ENCODE measurements at regions not wholly inside any gene's neighbourhood (a gene's known extent, or its start where the extent isn't known, plus 50 kb on each side); places are given as distances from the start of the nearest gene placed in this dataset.

DNA sequence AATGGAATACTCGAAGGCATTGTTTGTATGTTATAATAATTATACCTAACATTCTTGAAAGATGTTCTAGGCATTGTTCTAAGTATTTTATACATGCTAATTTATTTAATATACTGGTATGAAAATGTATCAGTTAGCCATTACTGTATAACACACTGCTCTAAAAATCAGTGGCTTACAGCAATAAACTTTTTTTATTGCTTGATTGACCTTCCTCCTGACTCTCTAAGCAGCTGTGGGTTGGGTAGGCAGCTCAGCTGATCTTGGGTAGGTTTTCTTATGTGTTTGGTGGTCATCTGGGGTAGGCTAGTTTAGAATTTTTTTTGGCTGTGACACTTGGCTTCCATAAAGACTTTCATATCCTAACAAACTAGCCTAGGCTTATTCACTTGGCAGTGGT is 100.2 kb upstream of the SYT6 start:
- Histone ChIP-seq H3K4me3 (ENCODE audit: low read length) (no peak overlapping the region), H3K4me2 (ENCODE audit: low read length) (no peak overlapping the region), H3K9me3 (ENCODE audit: low read length) (no peaks in the 10 kb centered on the region), H3K79me2 (ENCODE audit: low read length) (no peaks in the 10 kb centered on the region), H4K20me1 (ENCODE audit: low read length) (no peaks in the 10 kb centered on the region), H3K9me2 (replicated peaks; ENCODE audit: low read length) (no peaks in the 10 kb centered on the region), H3K4me1 (ENCODE audit: insufficient read depth, low read length) (no peaks in the 10 kb centered on the region), H3K36me3 (ENCODE audit: low read depth, low read length) (no peaks in the 10 kb centered on the region), H2AFZ (ENCODE audit: low read length) (no peak overlapping the region), H3K9ac (ENCODE audit: low read length) (no peak overlapping the region), H3F3A (ENCODE audit: low read length, unreplicated experiment) (no peaks in the 10 kb centered on the region), H3K27ac (ENCODE audit: low read length) (no peak overlapping the region), H3K27me3 (ENCODE audit: low read length) (peaks cover 36% of the 10 kb centered on the region)
- no peak for ATAC-seq
- CTCF ChIA-PET = no interaction called here
- no peak for DNase-seq
- no TSS peak for BruUV-seq (replicated peaks)
- no peak for TF ChIP-seq EZH2 (IDR thresholded peaks at IDR 0.05; ENCODE audit: low read length, unreplicated experiment)
- TF ChIP-seq, protein P1, sequence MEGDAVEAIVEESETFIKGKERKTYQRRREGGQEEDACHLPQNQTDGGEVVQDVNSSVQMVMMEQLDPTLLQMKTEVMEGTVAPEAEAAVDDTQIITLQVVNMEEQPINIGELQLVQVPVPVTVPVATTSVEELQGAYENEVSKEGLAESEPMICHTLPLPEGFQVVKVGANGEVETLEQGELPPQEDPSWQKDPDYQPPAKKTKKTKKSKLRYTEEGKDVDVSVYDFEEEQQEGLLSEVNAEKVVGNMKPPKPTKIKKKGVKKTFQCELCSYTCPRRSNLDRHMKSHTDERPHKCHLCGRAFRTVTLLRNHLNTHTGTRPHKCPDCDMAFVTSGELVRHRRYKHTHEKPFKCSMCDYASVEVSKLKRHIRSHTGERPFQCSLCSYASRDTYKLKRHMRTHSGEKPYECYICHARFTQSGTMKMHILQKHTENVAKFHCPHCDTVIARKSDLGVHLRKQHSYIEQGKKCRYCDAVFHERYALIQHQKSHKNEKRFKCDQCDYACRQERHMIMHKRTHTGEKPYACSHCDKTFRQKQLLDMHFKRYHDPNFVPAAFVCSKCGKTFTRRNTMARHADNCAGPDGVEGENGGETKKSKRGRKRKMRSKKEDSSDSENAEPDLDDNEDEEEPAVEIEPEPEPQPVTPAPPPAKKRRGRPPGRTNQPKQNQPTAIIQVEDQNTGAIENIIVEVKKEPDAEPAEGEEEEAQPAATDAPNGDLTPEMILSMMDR (conservative IDR thresholded peaks at IDR 0.05; ENCODE audit: low read depth, low read length) = no peak
- TF ChIP-seq EZH2phosphoT487 (IDR thresholded peaks at IDR 0.05; ENCODE audit: borderline replicate concordance, low read length) = no peak
- POLR2A ChIA-PET (ENCODE audit: unreplicated experiment) = no interaction called here
- intact Hi-C loops (cut with micrococcal nuclease) = no loop called here

DNA sequence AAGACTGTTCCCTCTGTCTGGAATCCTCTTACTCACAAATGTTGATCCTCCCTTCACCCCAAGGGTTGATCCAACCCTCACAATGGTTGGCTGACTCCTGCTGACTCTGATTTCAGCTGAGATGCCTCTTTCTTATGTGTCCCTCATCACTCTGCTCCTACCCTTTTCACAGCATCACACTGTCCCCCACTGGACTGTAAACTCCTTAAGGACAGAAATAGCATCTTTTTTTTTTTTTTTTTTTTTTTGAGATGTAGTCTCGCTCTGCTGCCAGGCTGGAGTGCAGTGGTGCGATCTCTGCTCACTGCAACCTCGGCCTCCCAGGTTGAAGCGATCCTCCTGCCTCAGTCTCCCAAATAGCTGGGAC is 97.9 kb upstream of the SYT6 start:
- Histone ChIP-seq H2AFZ (ENCODE audit: low read length) (no peak overlapping the region), H3F3A (ENCODE audit: low read length, unreplicated experiment) (no peaks in the 10 kb centered on the region), H3K9ac (ENCODE audit: low read length) (no peak overlapping the region), H3K4me3 (ENCODE audit: low read length) (no peak overlapping the region), H3K27ac (ENCODE audit: low read length) (no peak overlapping the region), H4K20me1 (ENCODE audit: low read length) (no peaks in the 10 kb centered on the region), H3K4me2 (ENCODE audit: low read length) (no peak overlapping the region), H3K36me3 (ENCODE audit: low read depth, low read length) (no peaks in the 10 kb centered on the region), H3K27me3 (ENCODE audit: low read length) (peaks cover 33% of the 10 kb centered on the region), H3K9me3 (ENCODE audit: low read length) (no peaks in the 10 kb centered on the region), H3K79me2 (ENCODE audit: low read length) (no peaks in the 10 kb centered on the region), H3K4me1 (ENCODE audit: insufficient read depth, low read length) (no peaks in the 10 kb centered on the region), H3K9me2 (replicated peaks; ENCODE audit: low read length) (no peaks in the 10 kb centered on the region)
- no peak for ATAC-seq
- intact Hi-C loops (cut with micrococcal nuclease) = no loop called here
- CTCF ChIA-PET = no interaction called here
- POLR2A ChIA-PET (ENCODE audit: unreplicated experiment) = no interaction called here
- TF ChIP-seq, protein P1 (conservative IDR thresholded peaks at IDR 0.05; ENCODE audit: low read depth, low read length) = no peak
- no peak for TF ChIP-seq EZH2 (IDR thresholded peaks at IDR 0.05; ENCODE audit: low read length, unreplicated experiment)
- TF ChIP-seq EZH2phosphoT487 (IDR thresholded peaks at IDR 0.05; ENCODE audit: borderline replicate concordance, low read length) = no peak
- BruUV-seq (replicated peaks) = no TSS peak
- DNase-seq = no peak

DNA sequence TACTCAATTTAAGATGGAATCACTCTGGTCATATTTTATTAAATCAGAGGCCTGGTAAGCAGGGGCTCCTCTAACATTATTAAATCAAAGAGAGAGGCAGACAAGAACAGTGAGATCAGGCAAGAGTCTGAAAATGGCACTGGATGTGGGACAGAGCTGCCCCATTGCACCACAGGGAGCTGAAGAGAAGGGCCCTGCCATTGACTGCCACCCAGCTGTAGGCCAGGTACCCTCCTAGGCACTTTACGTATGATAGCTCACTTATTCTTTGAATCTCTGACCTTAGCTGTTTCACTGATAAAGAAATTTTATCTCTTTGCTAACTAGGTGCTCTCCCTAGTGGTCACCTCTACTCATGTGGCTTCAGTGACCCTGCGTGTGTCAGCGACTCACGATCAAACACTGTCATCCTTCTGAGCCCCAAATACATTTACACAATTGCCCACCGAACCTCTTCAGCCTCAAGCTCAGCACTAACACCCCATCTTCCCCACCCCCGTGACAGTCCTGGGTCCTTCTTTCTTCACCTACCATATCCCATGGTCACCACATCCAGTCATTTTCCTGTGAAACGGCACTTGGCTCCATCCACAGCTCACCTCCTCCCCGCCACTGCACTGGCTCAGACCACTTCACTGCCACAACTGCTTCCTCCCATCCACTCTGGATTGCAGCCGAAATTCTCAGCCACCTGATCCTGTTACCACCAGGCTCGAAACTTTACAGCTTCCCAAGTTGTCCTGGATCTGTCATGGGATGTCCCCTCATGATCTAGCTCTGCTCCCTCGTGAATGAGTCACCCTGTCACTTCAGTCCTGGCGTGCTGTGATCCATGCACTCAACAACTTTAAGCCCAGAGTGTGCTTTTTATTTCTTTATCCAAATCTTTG is 97.3 kb upstream of the SYT6 start:
- Histone ChIP-seq H3K4me1 (ENCODE audit: insufficient read depth, low read length) (no peaks in the 10 kb centered on the region), H3K9me2 (replicated peaks; ENCODE audit: low read length) (no peaks in the 10 kb centered on the region), H3K9ac (ENCODE audit: low read length) (no peak overlapping the region), H2AFZ (ENCODE audit: low read length) (no peak overlapping the region), H3K36me3 (ENCODE audit: low read depth, low read length) (no peaks in the 10 kb centered on the region), H4K20me1 (ENCODE audit: low read length) (no peaks in the 10 kb centered on the region), H3K4me3 (ENCODE audit: low read length) (no peak overlapping the region), H3K4me2 (ENCODE audit: low read length) (no peak overlapping the region), H3K27ac (ENCODE audit: low read length) (no peak overlapping the region), H3K9me3 (ENCODE audit: low read length) (no peaks in the 10 kb centered on the region), H3K79me2 (ENCODE audit: low read length) (no peaks in the 10 kb centered on the region), H3F3A (ENCODE audit: low read length, unreplicated experiment) (no peaks in the 10 kb centered on the region), H3K27me3 (ENCODE audit: low read length) (peaks cover 30% of the 10 kb centered on the region)
- TF ChIP-seq, protein P1 (conservative IDR thresholded peaks at IDR 0.05; ENCODE audit: low read depth, low read length) = no peak
- TF ChIP-seq EZH2 (IDR thresholded peaks at IDR 0.05; ENCODE audit: low read length, unreplicated experiment) (no peak), EZH2phosphoT487 (IDR thresholded peaks at IDR 0.05; ENCODE audit: borderline replicate concordance, low read length) (no peak)
- POLR2A ChIA-PET (ENCODE audit: unreplicated experiment) = no interaction called here
- DNase-seq (no peak), ATAC-seq (no peak)
- intact Hi-C loops (cut with micrococcal nuclease) = no loop called here
- CTCF ChIA-PET = no interaction called here
- no TSS peak for BruUV-seq (replicated peaks)
